ENCODE measurements at regions not wholly inside any gene's neighbourhood (a gene's known extent, or its start where the extent isn't known, plus 50 kb on each side); places are given as distances from the start of the nearest gene placed in this dataset.

- Mint-ChIP-seq H3K27me3 (ENCODE audit: low read depth) (no peaks in the 10 kb centered on the region), H3K4me3 (no peak overlapping the region), H3K27ac (no peak overlapping the region), H3K9me3 (no peaks in the 10 kb centered on the region), H3K36me3 (ENCODE audit: insufficient read depth in 1 of 3, low read depth in 3 of 3) (no peaks in the 10 kb centered on the region), H3K4me1 (no peaks in the 10 kb centered on the region)
- Histone ChIP-seq H3K9me3 (ENCODE audit: control insufficient read depth, low read depth, low read length) (no peaks in the 10 kb centered on the region), H3K23me2 (ENCODE audit: insufficient read length, low read depth, low read length, poor library complexity, severe bottlenecking) (no peaks in the 10 kb centered on the region), H2BK12ac (ENCODE audit: insufficient read length, low read depth, low read length) (no peak overlapping the region), H3K14ac (ENCODE audit: insufficient read depth, low read length) (no peak overlapping the region), H3K79me1 (ENCODE audit: insufficient read depth, low read depth, low read length, poor library complexity, severe bottlenecking) (no peaks in the 10 kb centered on the region), H3K4ac (ENCODE audit: low read depth, low read length) (no peak overlapping the region), H2BK120ac (ENCODE audit: low read depth, low read length, poor library complexity, severe bottlenecking) (no peak overlapping the region), H3K56ac (ENCODE audit: insufficient read length, low read depth, low read length) (no peak overlapping the region), H4K91ac (ENCODE audit: insufficient read length, low read depth, low read length) (no peak overlapping the region), H3T11ph (ENCODE audit: low read length) (no peak overlapping the region), H2BK15ac (ENCODE audit: low read depth, low read length) (no peak overlapping the region), H3K27ac (ENCODE audit: insufficient read length, low read depth, low read length) (no peak overlapping the region), H4K8ac (replicated peaks; ENCODE audit: insufficient read length, low read depth, low read length) (no peak overlapping the region), H3K9ac (ENCODE audit: extremely low read depth, insufficient read length, low read length) (no peak overlapping the region), H3K79me2 (ENCODE audit: insufficient read depth, low read length) (no peaks in the 10 kb centered on the region), H3K4me2 (ENCODE audit: insufficient read depth, insufficient read length, low read length) (no peak overlapping the region), H4K5ac (ENCODE audit: insufficient read length, low read depth, low read length) (no peak overlapping the region), H2AK5ac (ENCODE audit: insufficient read length, low read length) (no peak overlapping the region), H2BK20ac (ENCODE audit: low read depth, low read length, poor library complexity, severe bottlenecking) (no peak overlapping the region), H3K4me1 (ENCODE audit: insufficient read depth, low read length) (no peaks in the 10 kb centered on the region), H4K20me1 (ENCODE audit: control insufficient read depth, insufficient read depth, insufficient read length) (no peaks in the 10 kb centered on the region), H3K18ac (ENCODE audit: insufficient read length, low read depth, low read length) (no peak overlapping the region), H2AFZ (ENCODE audit: low read length) (no peak overlapping the region), H3K23ac (ENCODE audit: insufficient read length, low read depth, low read length) (no peak overlapping the region), H2BK5ac (ENCODE audit: insufficient read length, low read length) (no peak overlapping the region), H3K27me3 (ENCODE audit: insufficient read depth, low read length) (no peaks in the 10 kb centered on the region)
- WGBS (ENCODE audit: extremely low coverage, insufficient read length, low lambda C conversion rate), result no CpG with 5 or more reads among the region's 2 CpGs
- DNase-seq, result no peak
- no peak for TF ChIP-seq CTCF (conservative IDR thresholded peaks at IDR 0.05)
Observed at GRCh38 chr6:120993929-120994572, 340.2 kb downstream of the TBC1D32 start.

All from H9 (cell line).